GM12865 (cell line): ENCODE measurements at regions not wholly inside any gene's neighbourhood (a gene's known extent, or its start where the extent isn't known, plus 50 kb on each side); places are given as distances from the start of the nearest gene placed in this dataset.

ENCODE experiments used
- DNase-seq: peaks from one replicate; pipeline ENCODE4 v3.0.0; 2010; ENCODE audit warnings: low read depth
- H3K4me3 ChIP-seq: 2 replicates; pipeline ENCODE4 v1.5.1; 2011; ENCODE audit warnings: mild to moderate bottlenecking, low read depth, low read length, control low read depth
- CTCF ChIP-seq: IDR thresholded peaks from 2 replicates; pipeline ENCODE4 v1.5.1; 2011; ENCODE audit warnings: low read length, control low read depth, low read depth, inconsistent platforms; ENCODE audit not compliant: insufficient read depth; ENCODE audit errors: missing control alignments

- peak; percentile 36 for DNase-seq
- TF ChIP-seq CTCF, result no peak
These were observed 428.7 kb downstream of the GABRG2 start for GRCh38 chr5:162496100-162496808.

GRCh38 chr5:162497455-162497854 is 429.9 kb downstream of the GABRG2 start:
- peak; percentile 19 for DNase-seq
- H3K4me3 ChIP-seq, result no peak overlapping the region
- TF ChIP-seq CTCF, result no peak

More at GRCh38 chr5:162496100-162496808, 428.7 kb downstream of the GABRG2 start:
- H3K4me3 ChIP-seq, result no peak overlapping the region

GRCh38 chr5:162502780-162503179 is 435.2 kb downstream of the GABRG2 start:
- DNase-seq, result no peak
- no peak for TF ChIP-seq CTCF
- no peak overlapping the region for H3K4me3 ChIP-seq

- no peak for TF ChIP-seq CTCF
These were observed 436.2 kb downstream of the GABRG2 start for GRCh38 chr5:162503796-162504195.

GRCh38 chr5:162512935-162513565 is 445.5 kb downstream of the GABRG2 start:
- no peak for DNase-seq
- no peak overlapping the region for H3K4me3 ChIP-seq
- no peak for TF ChIP-seq CTCF

More at GRCh38 chr5:162503796-162504195, 436.2 kb downstream of the GABRG2 start:
- H3K4me3 ChIP-seq, result no peak overlapping the region
- no peak for DNase-seq

GRCh38 chr5:162514116-162514515 is 446.5 kb downstream of the GABRG2 start:
- no peak for TF ChIP-seq CTCF
- no peak for DNase-seq
- H3K4me3 ChIP-seq, result no peak overlapping the region

- TF ChIP-seq CTCF, result no peak
- DNase-seq, result no peak
- H3K4me3 ChIP-seq, result no peak overlapping the region
These were observed 453.3 kb downstream of the GABRG2 start for GRCh38 chr5:162520878-162521277.
